ENCODE measurements at regions not wholly inside any gene's neighbourhood (a gene's known extent, or its start where the extent isn't known, plus 50 kb on each side); places are given as distances from the start of the nearest gene placed in this dataset.
"Not testable (repeated sequence)": the region's sequence is repeated elsewhere in the genome, so short reads cannot be mapped to it uniquely, and the experiment has no call there.

- no peak overlapping the region for H3K4me3 Mint-ChIP-seq (ENCODE audit: unreplicated experiment)
- H3K27ac Mint-ChIP-seq (ENCODE audit: unreplicated experiment), result no peak overlapping the region
- Histone ChIP-seq H3K4me1 (ENCODE audit: insufficient read depth, low read length) (no peaks in the 10 kb centered on the region), H3K27me3 (ENCODE audit: insufficient read depth, low read length) (no peaks in the 10 kb centered on the region), H3K27ac (ENCODE audit: low read depth, low read length) (no peak overlapping the region), H3K4me2 (ENCODE audit: low read length) (no peak overlapping the region), H3K36me3 (ENCODE audit: insufficient read depth, low read length) (no peaks in the 10 kb centered on the region), H3K9me3 (ENCODE audit: insufficient read depth, low read depth, low read length) (no peaks in the 10 kb centered on the region), H3K9ac (ENCODE audit: low read length) (no peak overlapping the region), H3K79me2 (ENCODE audit: insufficient read depth, low read length) (no peaks in the 10 kb centered on the region), H4K20me1 (ENCODE audit: insufficient read depth, low read length) (no peaks in the 10 kb centered on the region), H3K4me3 (ENCODE audit: insufficient read depth, low read depth, low read length) (no peak overlapping the region), H2AFZ (ENCODE audit: low read depth, low read length) (no peak overlapping the region)
- no peak for FAIRE-seq
- peaks cover 17% of the 10 kb centered on the region for H3K27me3 Mint-ChIP-seq (ENCODE audit: low read depth, unreplicated experiment)
- no peaks in the 10 kb centered on the region for H3K36me3 Mint-ChIP-seq (ENCODE audit: low read depth, unreplicated experiment)
- no peak for DNase-seq (ENCODE audit: low read depth)
- H3K9me3 Mint-ChIP-seq (ENCODE audit: unreplicated experiment), result peaks cover 5% of the 10 kb centered on the region
- TF ChIP-seq CTCF (IDR thresholded peaks at IDR 0.05; ENCODE audit: insufficient read depth, low read depth, low read length) (no peak), EZH2 (IDR thresholded peaks at IDR 0.05; ENCODE audit: insufficient read depth, low read length) (no peak)
- H3K4me1 Mint-ChIP-seq (ENCODE audit: low read depth, unreplicated experiment), result peaks cover 6% of the 10 kb centered on the region
These were observed 1052.4 kb downstream of the BCL11B start for GRCh38 chr14:98219638-98220037.

- TF ChIP-seq CTCF (IDR thresholded peaks at IDR 0.05; ENCODE audit: insufficient read depth, low read depth, low read length), result no peak
- no peak overlapping the region for H3K4me2 ChIP-seq (ENCODE audit: low read length)
These were observed 1048.9 kb downstream of the BCL11B start for GRCh38 chr14:98223106-98223505.

GRCh38 chr14:98223710-98224109, 1048.3 kb downstream of the BCL11B start:
- H3K9me3 Mint-ChIP-seq (ENCODE audit: unreplicated experiment); H3K4me1 ChIP-seq (ENCODE audit: insufficient read depth, low read length); H3K36me3 ChIP-seq (ENCODE audit: insufficient read depth, low read length); H2AFZ ChIP-seq (ENCODE audit: low read depth, low read length); H3K4me3 ChIP-seq (ENCODE audit: insufficient read depth, low read depth, low read length); H3K4me3 Mint-ChIP-seq (ENCODE audit: unreplicated experiment); H3K9ac ChIP-seq (ENCODE audit: low read length); H3K4me2 ChIP-seq (ENCODE audit: low read length); H3K27me3 ChIP-seq (ENCODE audit: insufficient read depth, low read length); H3K36me3 Mint-ChIP-seq (ENCODE audit: low read depth, unreplicated experiment); H3K9me3 ChIP-seq (ENCODE audit: insufficient read depth, low read depth, low read length); H3K27ac Mint-ChIP-seq (ENCODE audit: unreplicated experiment); H4K20me1 ChIP-seq (ENCODE audit: insufficient read depth, low read length); FAIRE-seq; H3K79me2 ChIP-seq (ENCODE audit: insufficient read depth, low read length); H3K27ac ChIP-seq (ENCODE audit: low read depth, low read length); H3K4me1 Mint-ChIP-seq (ENCODE audit: low read depth, unreplicated experiment); DNase-seq (ENCODE audit: low read depth): not testable (repeated sequence)
- H3K27me3 Mint-ChIP-seq (ENCODE audit: low read depth, unreplicated experiment), result peaks cover 17% of the 10 kb centered on the region

More at GRCh38 chr14:98223106-98223505, 1048.9 kb downstream of the BCL11B start:
- no peaks in the 10 kb centered on the region for H3K36me3 Mint-ChIP-seq (ENCODE audit: low read depth, unreplicated experiment)
- Histone ChIP-seq H3K79me2 (ENCODE audit: insufficient read depth, low read length) (no peaks in the 10 kb centered on the region), H4K20me1 (ENCODE audit: insufficient read depth, low read length) (no peaks in the 10 kb centered on the region), H3K27me3 (ENCODE audit: insufficient read depth, low read length) (no peaks in the 10 kb centered on the region), H2AFZ (ENCODE audit: low read depth, low read length) (no peak overlapping the region), H3K9ac (ENCODE audit: low read length) (no peak overlapping the region), H3K4me3 (ENCODE audit: insufficient read depth, low read depth, low read length) (no peak overlapping the region), H3K4me1 (ENCODE audit: insufficient read depth, low read length) (no peaks in the 10 kb centered on the region), H3K36me3 (ENCODE audit: insufficient read depth, low read length) (no peaks in the 10 kb centered on the region), H3K9me3 (ENCODE audit: insufficient read depth, low read depth, low read length) (no peaks in the 10 kb centered on the region), H3K27ac (ENCODE audit: low read depth, low read length) (no peak overlapping the region)
- H3K4me3 Mint-ChIP-seq (ENCODE audit: unreplicated experiment), result no peak overlapping the region
- FAIRE-seq (no peak), DNase-seq (ENCODE audit: low read depth) (no peak)
- no peak overlapping the region for H3K27ac Mint-ChIP-seq (ENCODE audit: unreplicated experiment)
- H3K27me3 Mint-ChIP-seq (ENCODE audit: low read depth, unreplicated experiment), result peaks cover 14% of the 10 kb centered on the region
- peaks cover 2% of the 10 kb centered on the region for H3K9me3 Mint-ChIP-seq (ENCODE audit: unreplicated experiment)
- H3K4me1 Mint-ChIP-seq (ENCODE audit: low read depth, unreplicated experiment), result peaks cover 6% of the 10 kb centered on the region

All from astrocyte (in vitro differentiated cells and primary cell).